ENCODE measurements at regions not wholly inside any gene's neighbourhood (a gene's known extent, or its start where the extent isn't known, plus 50 kb on each side); places are given as distances from the start of the nearest gene placed in this dataset.
"Not testable (repeated sequence)": the region's sequence is repeated elsewhere in the genome, so short reads cannot be mapped to it uniquely, and the experiment has no call there.

DNA sequence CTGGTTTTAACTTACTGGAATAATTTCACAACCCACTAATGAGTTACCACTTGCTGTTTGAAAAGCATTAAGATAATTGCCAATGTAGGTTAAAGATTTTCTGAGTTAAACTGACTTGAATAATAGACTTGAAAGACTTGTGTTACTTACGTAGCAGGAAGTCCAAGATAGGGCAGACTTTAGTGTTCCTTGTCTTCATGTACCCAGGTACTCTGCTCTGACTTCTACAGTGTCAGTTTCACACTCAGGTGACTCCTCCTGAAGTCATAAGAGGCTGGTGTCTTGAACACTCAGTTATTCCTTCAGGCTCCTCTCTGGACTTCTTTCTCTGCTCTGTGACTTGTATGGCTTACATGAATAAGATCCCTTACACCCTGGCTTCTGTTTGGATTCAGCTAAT, 76.3 kb upstream of the SGK1 start (continued):
- no peak for TF ChIP-seq HES2 (IDR thresholded peaks at IDR 0.05)
- no peak for TF ChIP-seq FOSB (CRISPR knock-in tag; IDR thresholded peaks at IDR 0.05)
- TF ChIP-seq RNF2 (IDR thresholded peaks at IDR 0.05; ENCODE audit: borderline replicate concordance, low read depth), result no peak

DNA sequence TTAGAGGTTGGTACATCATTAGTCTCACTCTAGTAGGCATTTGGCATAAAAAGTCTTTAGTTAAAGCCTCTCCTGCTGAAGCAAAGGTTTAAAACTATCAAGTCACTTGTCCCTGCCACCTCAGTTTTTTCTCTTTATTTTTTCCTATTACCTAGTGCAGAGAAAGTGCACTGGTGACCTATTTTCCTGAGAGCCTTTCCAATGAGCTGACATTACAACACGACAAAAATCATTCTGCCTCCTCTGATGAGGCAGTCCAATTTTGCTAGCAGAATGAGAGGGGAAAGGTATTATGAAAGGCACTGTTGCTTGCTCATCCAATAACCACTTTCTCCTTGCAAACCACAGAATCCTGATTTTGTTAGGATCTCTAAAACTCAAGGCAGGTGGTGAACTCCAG, 73.3 kb upstream of the SGK1 start:
- DNase-seq (ENCODE audit: low read depth in 1 of 2, low spot score in 1 of 2) (no peak), ATAC-seq (no peak), FAIRE-seq (no peak)
- H3K4me1 ChIP-seq, result 0 out of 3 replicates have a peak, but pooled peaks cover 5% of the 10 kb centered on the region
- TF ChIP-seq, protein P1, sequence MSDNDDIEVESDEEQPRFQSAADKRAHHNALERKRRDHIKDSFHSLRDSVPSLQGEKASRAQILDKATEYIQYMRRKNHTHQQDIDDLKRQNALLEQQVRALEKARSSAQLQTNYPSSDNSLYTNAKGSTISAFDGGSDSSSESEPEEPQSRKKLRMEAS (IDR thresholded peaks at IDR 0.05), result no peak
- TF ChIP-seq, protein P2, sequence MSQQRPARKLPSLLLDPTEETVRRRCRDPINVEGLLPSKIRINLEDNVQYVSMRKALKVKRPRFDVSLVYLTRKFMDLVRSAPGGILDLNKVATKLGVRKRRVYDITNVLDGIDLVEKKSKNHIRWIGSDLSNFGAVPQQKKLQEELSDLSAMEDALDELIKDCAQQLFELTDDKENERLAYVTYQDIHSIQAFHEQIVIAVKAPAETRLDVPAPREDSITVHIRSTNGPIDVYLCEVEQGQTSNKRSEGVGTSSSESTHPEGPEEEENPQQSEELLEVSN (IDR thresholded peaks at IDR 0.05; ENCODE audit: borderline replicate concordance, low read depth), result no peak
- no peak for TF ChIP-seq KDM1A (IDR thresholded peaks at IDR 0.05; ENCODE audit: low read depth)
- TF ChIP-seq RAD21 (conservative IDR thresholded peaks at IDR 0.05 in 1 of 2, IDR thresholded peaks at IDR 0.05 in 1 of 2), result no peak
- no peak for TF ChIP-seq HMGXB4 (CRISPR knock-in tag; IDR thresholded peaks at IDR 0.05; ENCODE audit: borderline replicate concordance)
- no peak overlapping the region for H3K4me3 ChIP-seq
- H3K4me2 ChIP-seq, result no peak overlapping the region
- WGBS (ENCODE audit: missing lambda C conversion rate), result 56% methylated on average over 1 of the region's 1 CpG
- no peak overlapping the region for H3K27ac ChIP-seq
- ChIA-PET POLR2A (no interaction called here), CTCF (no interaction called here)
- H3K9me3 ChIP-seq, result no peaks in the 10 kb centered on the region

- Histone ChIP-seq H3K4me2 (no peak overlapping the region), H3K27ac (0 out of 6 replicates have a peak overlapping the region, but pooled peaks of 1 of the 2 experiments have one; percentile 33), H3K9me3 (no peaks in the 10 kb centered on the region), H3K4me1 (no peaks in the 10 kb centered on the region), H3K4me3 (no peak overlapping the region)
- DNase-seq (ENCODE audit: low read depth in 1 of 2, low spot score in 1 of 2), result no peak
- ChIA-PET POLR2A (no interaction called here), CTCF (interaction anchor here (1.2 kb wide), 1 partner anchor 494 kb away, joined by 3 read pairs; no protein-coding TSS in a partner anchor)
- FAIRE-seq, result no peak
- WGBS (ENCODE audit: missing lambda C conversion rate), result 79% methylated on average over 3 of the region's 3 CpGs
- TF ChIP-seq, protein P1 (IDR thresholded peaks at IDR 0.05), result no peak
- TF ChIP-seq TP53 (CRISPR knock-in tag; IDR thresholded peaks at IDR 0.05) (no peak), RAD21 (conservative IDR thresholded peaks at IDR 0.05 in 1 of 2, IDR thresholded peaks at IDR 0.05 in 1 of 2) (no peak), HOXB13 (CRISPR knock-in tag; IDR thresholded peaks at IDR 0.05; ENCODE audit: low read depth) (no peak), ZFP36 (IDR thresholded peaks at IDR 0.05; ENCODE audit: borderline replicate concordance, partially characterized antibody) (no peak), HOXB5 (CRISPR knock-in tag; IDR thresholded peaks at IDR 0.05) (no peak), SMC3 (IDR thresholded peaks at IDR 0.05) (no peak)
- no peak for ATAC-seq
These were observed 71.7 kb upstream of the SGK1 start for GRCh38 chr6:134389658-134390057.

- no peak overlapping the region for H3K4me2 ChIP-seq
- no peak overlapping the region for H3K27ac ChIP-seq
- no peaks in the 10 kb centered on the region for H3K4me1 ChIP-seq
- H3K9me3 ChIP-seq, result no peaks in the 10 kb centered on the region
- no peak for FAIRE-seq
- ATAC-seq, result no peak
- TF ChIP-seq EP300 (IDR thresholded peaks at IDR 0.05), result no peak
- H3K4me3 ChIP-seq, result no peak overlapping the region
- no peak for DNase-seq (ENCODE audit: low read depth in 1 of 2, low spot score in 1 of 2)
- ChIA-PET CTCF (no interaction called here), POLR2A (no interaction called here)
- 93% methylated on average over 3 of the region's 3 CpGs for WGBS (ENCODE audit: missing lambda C conversion rate)
These were observed 71.2 kb upstream of the SGK1 start for GRCh38 chr6:134389129-134389528.

GRCh38 chr6:134386482-134386881, 68.6 kb upstream of the SGK1 start:
- H3K27ac ChIP-seq; H3K4me2 ChIP-seq; POLR2A ChIA-PET; H3K4me3 ChIP-seq; ATAC-seq; CTCF ChIA-PET; H3K4me1 ChIP-seq; FAIRE-seq; DNase-seq (ENCODE audit: low read depth in 1 of 2, low spot score in 1 of 2); H3K9me3 ChIP-seq: not testable (repeated sequence)
- WGBS (ENCODE audit: missing lambda C conversion rate), result 63% methylated on average over 6 of the region's 6 CpGs
